OCI-M1 (cell line): ENCODE measurements at regions not wholly inside any gene's neighbourhood (a gene's known extent, or its start where the extent isn't known, plus 50 kb on each side); places are given as distances from the start of the nearest gene placed in this dataset.

ENCODE experiments used
- DNase-seq: peaks from one replicate; lab custom pipeline; 2025; lab: John Stamatoyannopoulos, UW

DNA sequence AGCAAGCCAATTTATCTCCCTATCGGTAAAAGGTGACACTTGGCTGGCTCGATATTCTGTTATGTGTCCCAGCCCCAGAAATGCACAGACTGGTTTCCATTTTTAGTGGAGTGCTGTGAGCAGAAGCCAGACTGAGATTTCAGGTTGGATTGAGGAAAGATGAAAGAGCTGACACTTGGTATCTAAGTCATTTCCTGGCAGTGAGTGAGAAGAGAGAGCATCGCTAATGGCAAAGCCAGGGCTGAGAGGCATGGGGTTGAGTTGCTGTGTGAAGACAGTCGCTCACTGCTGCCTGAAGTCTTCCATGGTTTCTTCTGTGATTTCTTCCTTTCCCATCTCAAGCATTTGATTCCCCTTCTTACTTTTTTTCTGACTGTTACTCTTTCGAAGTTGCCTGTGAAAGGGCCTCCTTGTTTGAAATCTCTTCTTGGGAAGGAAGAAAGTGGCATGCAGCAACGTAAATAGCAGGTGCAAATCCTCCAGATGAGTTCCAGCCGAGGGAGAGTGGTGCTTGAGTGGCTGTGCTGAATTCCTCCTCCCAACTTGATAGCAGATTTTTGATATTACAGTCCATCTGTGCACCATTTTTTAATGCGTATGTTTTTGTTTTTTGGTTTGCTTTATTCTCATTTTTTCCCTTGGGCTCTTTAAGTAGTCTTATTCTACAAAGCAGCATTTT is 109.2 kb upstream of the LIMCH1 start:
- no peak for DNase-seq

DNA sequence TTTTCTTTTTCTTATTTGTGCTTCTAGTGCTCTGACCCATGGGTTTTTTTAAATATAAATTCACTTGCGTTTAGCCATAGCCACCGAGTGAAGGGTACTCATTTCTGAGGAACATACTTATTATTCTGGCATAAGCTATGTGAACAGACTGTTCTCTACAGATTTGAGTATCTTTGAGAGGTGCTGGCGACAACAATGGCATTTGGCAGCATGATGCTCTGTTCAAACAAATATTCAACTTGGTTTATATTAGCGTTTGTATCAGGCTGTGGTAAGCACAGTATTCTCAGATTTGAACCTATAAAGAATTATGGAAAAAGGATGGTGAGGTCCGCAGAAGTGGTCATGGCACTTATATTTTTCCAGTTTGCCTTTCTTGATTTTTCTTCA is 108.7 kb upstream of the LIMCH1 start:
- DNase-seq, result no peak

DNA sequence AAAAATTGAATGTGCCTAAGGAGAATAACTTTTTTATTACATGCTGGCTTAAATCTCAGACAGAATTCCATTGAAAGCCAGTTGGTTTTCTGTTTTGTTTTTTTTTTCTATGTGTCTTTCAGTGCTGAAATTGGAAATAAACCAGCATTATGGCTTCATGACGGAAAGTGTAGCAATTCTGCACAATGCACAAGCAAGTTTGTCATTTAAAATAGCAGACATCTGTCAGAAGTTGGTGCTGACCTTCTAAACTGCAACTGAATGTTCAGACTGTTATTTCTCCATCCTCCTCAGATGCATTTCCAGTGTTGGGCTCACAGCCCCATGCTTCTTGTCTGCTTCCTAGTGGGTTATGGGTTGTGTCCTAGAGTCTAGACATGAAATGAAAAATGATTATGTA is 107.2 kb upstream of the LIMCH1 start:
- DNase-seq, result no peak

DNA sequence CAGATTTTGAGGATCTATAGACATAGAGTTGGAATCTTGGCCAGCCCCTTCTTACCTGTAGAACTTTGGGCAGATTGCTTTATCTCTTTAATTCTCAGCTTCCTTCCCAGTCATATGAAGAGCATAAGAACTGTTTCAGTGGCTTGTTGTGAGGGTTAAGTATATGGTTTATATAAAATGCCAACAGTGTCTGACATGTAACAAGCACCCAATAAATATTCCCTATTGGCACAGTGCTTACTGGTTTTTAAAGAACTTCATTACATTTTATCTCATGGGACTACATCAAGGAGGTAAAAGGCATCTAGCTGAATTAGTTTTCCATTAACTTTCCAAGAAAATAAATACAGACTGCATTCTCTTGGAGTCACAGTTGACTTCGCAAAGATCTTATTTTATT is 106.7 kb upstream of the LIMCH1 start:
- no peak for DNase-seq

DNA sequence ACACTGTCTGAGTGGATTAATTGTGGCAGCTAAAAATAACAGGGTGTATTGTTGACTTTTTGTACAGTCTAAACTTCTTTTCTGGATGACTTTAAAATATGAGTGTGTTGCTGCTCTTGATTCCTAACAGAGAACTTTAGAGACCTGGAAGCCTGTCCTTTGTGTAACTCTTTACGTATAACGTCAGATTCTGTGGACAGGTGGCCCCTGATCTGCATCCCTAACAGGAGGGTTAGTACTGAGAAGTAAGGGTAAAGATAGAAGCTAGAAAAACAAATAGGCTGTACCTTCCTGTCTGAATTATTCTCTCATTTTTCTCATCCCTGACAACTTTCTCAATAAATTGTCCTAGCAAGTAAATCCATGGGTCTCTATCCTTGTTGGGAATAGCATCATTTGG is 105.7 kb upstream of the LIMCH1 start:
- DNase-seq, result no peak

DNA sequence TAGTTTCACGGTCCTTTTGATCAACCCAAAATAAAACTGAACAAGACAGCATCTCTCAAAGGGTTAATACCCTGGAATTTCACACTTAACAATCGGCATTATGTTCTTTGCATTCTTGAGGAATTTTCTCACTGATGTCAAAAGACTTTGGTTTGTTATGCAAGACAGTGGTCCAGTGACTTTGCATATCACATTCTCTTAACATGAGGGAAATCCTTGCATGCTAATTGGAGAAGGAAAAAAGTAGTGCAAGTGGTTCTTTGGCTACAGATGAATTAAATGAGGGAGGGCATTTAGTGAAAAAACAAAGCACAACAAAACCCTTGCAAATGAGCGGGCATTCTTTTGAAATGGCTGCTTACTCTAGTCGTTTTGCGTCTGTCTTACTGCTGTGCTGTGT is 105.1 kb upstream of the LIMCH1 start:
- DNase-seq, result no peak

DNA sequence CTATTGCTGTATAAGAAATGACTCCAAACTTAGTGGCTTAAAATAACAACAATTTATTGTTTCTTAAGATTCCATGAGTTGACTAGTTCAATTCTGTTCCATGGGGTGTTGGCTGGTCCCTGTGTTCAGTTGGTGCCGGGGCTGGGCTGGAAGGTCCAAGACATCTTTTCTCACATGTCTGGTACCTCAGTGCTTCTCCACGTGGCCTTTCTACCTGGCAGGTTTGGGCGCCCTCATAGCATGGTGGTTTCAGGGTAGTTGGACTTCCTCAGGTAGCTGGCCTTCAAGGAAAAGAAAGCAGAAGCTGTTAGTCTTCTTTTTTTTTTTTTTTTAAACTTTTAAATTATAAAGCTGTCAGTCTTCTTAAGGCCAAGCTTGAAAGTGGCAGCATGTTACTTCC is 104.6 kb upstream of the LIMCH1 start:
- no peak for DNase-seq

DNA sequence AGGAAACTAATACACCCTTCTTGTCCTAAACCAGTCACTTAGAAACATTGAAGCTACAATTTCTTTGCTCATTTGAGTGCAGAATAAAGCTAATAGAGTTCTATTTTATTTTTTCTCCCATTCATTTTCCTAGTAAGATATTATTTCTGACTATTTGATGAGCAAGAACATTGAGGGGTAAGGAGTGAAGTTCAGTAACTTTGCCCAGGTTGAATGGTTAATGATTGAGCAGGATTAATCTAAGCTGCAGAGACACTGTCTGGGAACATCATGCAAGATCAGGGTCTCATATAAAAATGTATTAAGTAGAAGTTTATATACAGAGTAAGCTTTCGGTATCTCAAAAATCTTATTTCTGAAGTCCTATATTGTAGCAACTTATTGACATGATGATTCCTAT is 102.4 kb upstream of the LIMCH1 start:
- DNase-seq, result no peak

DNA sequence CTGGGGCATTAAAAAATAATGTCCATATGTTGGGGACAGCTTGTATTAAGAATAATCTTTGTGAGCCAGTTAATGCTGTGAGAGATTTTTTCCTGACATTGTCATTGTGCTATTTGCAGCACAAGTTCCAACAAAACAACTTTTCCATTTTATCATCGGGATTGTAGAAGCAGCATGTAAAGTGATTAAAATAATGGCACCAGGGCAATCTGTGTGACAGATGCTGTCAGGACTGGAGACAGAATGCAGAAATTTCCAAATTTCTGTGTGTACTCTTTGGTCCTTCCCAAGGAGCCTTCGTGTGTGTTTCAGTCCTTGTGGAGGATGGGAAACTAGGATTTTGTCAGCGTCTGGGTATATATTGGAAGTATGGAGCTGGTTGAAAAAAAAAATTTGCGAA is 101.5 kb upstream of the LIMCH1 start:
- no peak for DNase-seq

DNA sequence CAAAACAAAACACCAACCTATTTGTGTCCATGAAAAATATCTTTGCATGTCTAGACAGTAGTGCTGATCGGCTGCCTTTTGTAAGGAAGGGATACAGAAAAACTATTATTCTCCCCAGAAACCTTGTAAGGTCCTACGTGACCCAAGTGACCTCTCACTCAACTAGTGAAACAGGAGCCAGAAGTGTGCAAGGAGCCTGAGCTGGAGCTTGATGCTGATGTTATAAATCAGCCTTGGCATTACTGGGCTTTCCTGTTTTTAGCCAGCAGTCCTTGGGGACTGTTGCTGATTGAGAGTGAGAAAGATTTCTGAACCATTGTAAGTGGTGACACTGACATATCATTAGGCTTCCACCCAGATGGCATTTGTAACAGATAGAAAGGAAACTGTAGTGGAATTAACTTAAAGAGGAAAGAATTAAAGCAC is 100.8 kb upstream of the LIMCH1 start:
- DNase-seq, result no peak

DNA sequence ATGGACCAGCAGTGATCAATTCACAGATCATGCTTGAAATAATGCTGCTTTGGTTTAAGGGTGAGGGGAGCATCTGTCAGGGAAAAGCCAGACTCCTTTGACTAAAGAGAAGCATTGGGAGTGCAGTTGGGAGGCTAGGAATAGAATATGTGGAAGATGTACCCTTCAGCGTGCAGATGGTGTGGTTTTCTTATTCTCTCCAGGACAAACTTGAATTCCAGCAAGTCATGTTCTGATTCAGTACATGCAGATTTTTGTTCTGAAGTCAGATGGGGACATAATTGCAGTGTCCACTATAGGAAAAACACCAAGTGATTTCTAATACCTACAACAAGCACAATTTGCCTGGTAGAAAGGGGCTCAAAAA is 99.0 kb upstream of the LIMCH1 start:
- DNase-seq, result no peak

DNA sequence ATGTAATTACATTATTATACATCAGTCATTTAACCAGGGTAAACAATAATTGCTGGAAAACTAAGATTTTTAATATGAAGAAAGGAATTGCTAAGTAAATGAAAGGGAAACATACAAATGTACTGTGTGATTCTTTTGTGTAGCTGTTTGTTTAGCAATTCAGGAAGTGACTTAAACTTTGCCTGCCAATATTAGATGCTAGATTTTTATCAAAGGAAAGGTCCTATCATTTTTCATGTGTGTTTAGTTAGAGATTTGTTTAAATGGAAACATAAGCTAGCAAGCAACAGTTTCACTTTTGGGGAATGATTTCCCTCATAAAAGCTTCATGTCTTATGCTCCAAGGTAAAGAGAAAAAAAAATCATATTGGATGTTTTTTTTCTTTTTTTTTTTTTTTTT is 95.1 kb upstream of the LIMCH1 start:
- no peak for DNase-seq

DNA sequence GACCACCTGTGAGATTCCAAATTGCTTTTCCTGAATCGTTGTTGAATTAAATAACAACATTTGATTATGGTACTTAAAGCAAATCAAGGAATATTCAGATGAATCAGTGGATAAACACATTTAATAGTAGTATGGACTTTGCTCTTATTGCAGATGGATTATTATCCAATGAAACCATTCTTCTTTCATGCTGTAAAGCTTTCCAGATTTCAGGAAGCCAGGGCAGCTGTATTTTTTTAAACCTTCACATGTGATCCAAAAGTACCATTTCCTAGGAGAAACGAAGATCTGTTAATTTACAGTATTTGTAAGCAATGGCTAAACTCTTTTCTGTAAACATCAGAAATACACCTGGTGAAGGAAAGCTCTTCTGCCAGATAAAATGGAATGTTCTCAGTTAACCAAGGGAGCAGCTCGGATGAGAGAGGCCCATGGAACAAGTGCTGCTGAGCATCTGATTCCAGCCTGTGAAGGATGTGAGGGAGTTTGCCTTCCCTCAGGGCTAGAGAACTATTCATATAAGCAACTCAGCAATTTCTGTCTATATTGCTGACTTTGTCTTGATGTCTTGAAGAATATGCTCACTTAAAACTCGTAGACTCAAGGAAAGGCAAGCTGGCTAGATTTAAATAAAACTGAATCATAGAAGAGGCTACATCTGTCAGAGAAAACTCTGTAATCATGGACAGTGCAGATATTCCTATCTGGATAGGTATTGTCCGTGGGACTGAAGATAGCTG is 94.4 kb upstream of the LIMCH1 start:
- DNase-seq, result no peak

DNA sequence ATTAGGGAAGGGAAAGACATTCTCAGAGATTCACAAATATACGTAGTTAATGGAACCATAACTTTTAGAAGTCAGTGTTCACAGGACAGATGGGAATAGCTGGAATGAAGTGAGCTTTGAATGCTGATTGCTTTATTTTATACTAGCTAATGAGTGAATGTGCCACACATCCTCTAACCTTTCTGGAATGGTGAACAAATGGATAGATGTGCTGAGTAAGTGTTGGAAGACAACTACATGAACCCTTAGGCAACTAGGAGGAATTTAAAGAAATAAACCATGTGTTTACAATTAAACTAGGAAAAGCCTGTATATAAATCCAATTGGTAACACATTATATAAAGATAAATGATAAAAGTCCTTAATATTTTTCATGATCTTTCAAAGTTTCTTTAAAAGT is 91.6 kb upstream of the LIMCH1 start:
- DNase-seq, result no peak

DNA sequence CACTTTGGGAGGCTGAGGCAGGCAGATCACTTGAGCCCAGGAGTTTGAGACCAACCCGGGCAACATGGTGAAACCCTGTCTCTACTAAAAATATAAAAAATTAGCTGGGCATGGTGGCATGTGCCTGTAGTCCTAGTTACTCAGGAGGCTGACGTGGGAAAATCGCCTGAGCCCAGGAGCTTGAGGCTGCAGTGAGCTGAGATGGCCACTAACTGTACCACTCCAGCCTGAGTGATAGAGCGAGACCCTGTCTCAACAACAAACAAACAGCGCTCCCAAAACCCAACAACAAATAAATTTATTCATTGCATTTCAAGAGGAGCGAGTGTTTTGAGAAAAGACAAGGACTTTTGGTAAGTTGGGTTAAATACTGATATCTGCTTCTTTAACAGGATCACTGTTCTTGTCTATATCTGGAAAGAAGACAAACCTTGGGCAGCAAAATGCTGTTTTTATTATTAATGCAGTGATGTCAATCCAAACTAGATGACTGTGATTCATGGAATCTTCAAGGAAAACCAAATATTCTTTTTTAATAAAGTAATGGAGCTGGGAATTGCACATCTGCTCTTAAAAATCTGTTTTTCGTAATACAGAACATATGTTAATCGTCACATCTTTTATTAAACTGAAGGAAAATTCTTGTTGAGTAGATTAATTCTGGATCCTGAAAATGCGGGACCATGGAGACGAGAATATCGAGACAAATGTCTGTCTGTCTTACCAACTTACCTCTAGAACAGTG is 90.8 kb upstream of the LIMCH1 start:
- DNase-seq, result no peak

DNA sequence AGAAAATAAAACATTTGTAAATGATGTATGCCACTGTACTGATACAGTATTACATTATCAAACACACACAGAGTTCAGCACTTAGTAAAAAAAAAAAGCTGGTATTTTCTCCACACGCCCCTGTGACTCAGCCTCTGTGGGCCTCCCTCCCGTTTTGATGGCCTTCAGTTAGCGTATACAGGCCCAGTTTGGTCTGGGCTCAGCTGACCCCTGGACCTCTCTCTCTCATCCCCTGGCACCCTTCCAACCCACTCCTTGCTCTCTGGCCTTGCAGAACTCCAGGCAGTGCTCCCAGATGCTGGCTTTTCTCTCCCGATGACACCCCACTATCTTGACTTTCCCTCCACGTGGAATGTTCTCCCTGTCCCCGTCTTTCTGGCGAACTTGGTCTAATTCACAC is 89.0 kb upstream of the LIMCH1 start:
- DNase-seq, result no peak

DNA sequence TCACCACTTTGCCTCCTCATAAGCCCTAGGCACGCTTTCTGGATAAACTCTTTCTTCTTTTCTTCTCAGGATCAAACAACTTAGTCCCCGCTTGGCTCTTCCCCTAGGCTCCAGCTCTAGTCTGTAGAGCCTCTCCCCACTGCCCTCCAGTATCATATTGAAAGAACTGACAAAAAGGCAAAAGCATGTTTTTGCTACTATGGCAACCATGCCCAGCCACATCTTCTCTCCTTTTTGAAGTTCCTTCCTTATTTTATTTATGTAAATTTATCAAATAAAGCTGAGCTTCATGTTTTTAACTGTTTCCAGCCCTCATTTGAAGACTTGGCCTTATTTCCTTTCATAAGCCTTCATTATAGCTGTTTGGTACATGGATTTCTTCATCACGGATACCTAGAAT is 86.0 kb upstream of the LIMCH1 start:
- DNase-seq, result no peak

DNA sequence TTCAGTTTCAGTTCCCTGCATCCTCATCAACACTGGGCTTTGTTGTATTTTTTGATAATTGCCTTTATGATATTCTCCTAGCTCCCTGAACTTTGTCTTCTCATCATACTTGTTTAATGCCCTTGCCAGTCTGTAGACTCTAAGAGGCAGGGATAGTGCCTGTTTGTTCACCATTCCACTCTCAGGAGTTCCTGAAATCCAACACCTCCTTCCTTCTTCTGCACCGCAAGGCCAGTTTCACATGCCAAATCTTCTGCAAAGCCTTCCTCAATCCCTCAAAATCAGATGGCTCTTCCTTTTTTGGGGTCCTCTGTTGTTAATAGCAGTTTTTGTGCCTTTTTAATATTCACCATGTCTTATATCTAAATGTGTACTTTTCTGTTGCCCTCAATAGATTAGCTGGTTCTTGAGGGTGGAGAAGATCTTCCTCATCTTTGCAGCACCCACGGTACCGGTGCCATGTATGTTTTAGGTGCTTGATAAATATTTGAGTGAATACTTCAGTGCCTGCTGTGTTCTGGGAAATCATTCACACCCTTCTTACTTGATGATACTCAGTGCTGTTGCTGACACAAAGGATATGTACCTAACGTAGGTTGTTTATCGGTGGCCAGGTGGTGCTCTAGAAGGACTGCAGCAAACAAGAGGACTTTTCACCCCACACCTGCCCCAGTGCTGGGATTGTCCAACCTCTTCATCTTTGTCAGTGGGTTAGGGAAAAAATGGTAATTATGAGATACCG is 85.3 kb upstream of the LIMCH1 start:
- DNase-seq, result no peak

DNA sequence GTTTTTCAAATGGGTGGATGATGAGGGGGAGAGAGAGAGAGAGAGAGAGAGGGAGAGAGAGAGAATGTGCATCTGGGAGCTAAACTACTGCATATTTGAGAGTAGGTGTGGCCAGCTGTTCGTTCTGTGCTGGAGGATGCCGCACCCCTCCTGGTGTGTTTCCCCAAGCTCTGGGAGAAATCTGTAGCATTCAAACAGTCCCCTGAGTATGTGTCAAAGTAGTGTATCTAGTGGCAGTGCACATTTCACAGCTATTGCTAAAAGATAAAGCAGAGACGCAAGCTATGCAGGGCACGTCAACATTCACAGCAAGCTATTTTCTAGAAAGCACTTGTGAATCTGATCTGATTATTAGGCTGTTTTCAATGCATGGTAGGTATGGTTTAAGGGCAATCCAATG is 83.5 kb upstream of the LIMCH1 start:
- DNase-seq, result no peak

DNA sequence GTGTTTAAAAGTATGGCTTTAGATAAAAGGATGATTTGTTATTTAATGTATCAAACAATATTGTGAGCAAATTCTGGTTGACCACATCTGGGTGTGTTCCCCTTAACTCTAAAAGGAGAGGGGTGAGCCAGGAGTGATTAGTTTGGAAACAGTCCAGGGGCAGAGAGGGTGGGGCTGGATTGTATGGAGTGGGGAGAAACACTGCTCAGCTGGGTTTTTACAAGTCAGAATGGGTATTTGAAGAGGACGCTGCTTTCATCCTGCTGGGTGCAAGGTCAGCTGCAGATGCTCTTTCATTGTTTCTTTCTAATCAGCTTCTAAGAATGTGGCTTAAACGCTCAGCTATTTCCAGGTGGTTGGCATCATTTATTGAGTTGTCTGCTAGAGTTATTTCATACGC is 82.8 kb upstream of the LIMCH1 start:
- no peak for DNase-seq

DNA sequence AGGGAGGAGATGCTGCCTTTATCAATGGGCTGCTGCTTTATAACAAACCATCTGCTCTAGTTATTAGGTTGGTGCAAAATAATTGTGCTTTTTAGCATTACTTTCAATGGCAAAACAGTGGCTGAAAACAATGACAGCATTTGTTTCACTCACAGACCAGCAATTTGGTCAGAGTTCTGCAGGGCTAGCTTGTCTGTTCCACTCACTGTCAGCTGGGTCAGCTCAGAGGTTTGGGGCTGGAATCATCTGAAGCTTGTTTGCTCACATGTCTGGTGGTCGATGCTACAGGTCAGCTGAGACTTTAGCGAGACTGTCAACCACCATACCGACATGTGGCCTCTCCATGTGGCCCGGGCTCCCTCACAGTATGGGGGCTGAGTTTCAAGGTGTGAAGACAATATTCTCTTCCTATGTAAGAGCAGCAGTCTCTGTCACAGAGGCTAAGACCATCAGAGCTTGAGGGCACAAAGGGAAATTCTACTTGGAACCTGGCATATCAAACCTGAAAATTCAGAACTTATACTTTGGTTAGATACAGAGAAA is 81.3 kb upstream of the LIMCH1 start:
- no peak for DNase-seq

DNA sequence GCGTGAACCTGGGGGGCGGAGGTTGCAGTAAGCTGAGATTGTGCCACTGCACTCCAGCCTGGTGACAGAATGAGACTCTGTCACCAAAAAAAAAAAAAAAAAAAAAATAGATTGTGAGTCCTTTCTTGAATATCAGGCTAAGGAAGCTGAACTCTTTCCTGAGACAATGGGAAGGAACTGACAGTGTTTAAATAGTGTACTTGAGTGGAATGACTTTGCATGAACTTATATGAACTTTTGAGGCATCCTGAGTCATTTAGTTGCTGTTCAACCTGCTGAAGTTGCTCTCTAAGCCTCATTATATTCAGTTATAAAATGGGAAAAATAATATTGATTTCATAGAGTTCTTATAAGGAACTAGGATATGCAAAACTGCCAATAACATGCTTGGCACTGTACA is 79.3 kb upstream of the LIMCH1 start:
- no peak for DNase-seq
